ENCODE measurements at regions not wholly inside any gene's neighbourhood (a gene's known extent, or its start where the extent isn't known, plus 50 kb on each side); places are given as distances from the start of the nearest gene placed in this dataset.

- Histone ChIP-seq H2BK12ac (ENCODE audit: low read depth, low read length) (no peak overlapping the region), H3K4me1 (replicated peaks in 1 of 4; ENCODE audit: control insufficient read depth in 3 of 4, insufficient read depth in 4 of 4, low read length in 3 of 4) (no peaks in the 10 kb centered on the region), H2AFZ (ENCODE audit: low read length) (no peak overlapping the region), H3K27me3 (replicated peaks in 1 of 4; ENCODE audit: control insufficient read depth in 3 of 4, extremely low read depth in 1 of 4, insufficient read depth in 3 of 4, low read length in 3 of 4) (no peaks in the 10 kb centered on the region), H3K4ac (replicated peaks; ENCODE audit: insufficient read length, low read depth, low read length) (no peak overlapping the region), H2BK20ac (ENCODE audit: low read length) (no peak overlapping the region), H3K9me3 (ENCODE audit: insufficient read depth in 2 of 2, low read depth in 1 of 2, low read length in 1 of 2) (no peaks in the 10 kb centered on the region), H3K18ac (ENCODE audit: extremely low read depth, low read length) (no peak overlapping the region), H2AK5ac (ENCODE audit: low read depth, low read length) (no peak overlapping the region), H4K5ac (ENCODE audit: insufficient read length, low read depth, low read length) (no peak overlapping the region), H4K20me1 (replicated peaks in 1 of 2; ENCODE audit: control insufficient read depth in 1 of 2, insufficient read depth in 2 of 2, low read length in 2 of 2) (no peaks in the 10 kb centered on the region), H3K36me3 (ENCODE audit: control insufficient read depth in 2 of 4, insufficient read depth in 4 of 4, low read length in 3 of 4) (no peaks in the 10 kb centered on the region), H3K27ac (ENCODE audit: low read depth, low read length) (no peak overlapping the region), H3K14ac (ENCODE audit: insufficient read length) (no peak overlapping the region), H2BK120ac (replicated peaks; ENCODE audit: low read depth, low read length) (no peak overlapping the region), H4K91ac (replicated peaks; ENCODE audit: insufficient read length, low read length) (no peak overlapping the region), H3K4me3 (ENCODE audit: extremely low read depth in 1 of 4, insufficient read depth in 2 of 4, low read depth in 3 of 4, low read length in 4 of 4) (no peak overlapping the region), H3K56ac (replicated peaks; ENCODE audit: insufficient read length, low read depth, low read length) (no peak overlapping the region), H2BK5ac (ENCODE audit: low read depth, low read length) (no peak overlapping the region), H4K8ac (ENCODE audit: extremely low read depth, insufficient read depth, low read length) (no peak overlapping the region), H3K4me2 (ENCODE audit: insufficient read depth in 1 of 2, low read depth in 2 of 2, low read length in 2 of 2) (no peak overlapping the region), H3K79me2 (ENCODE audit: control insufficient read depth in 1 of 2, insufficient read depth in 2 of 2, low read length in 2 of 2) (no peaks in the 10 kb centered on the region), H2BK15ac (ENCODE audit: low read length) (no peak overlapping the region), H3K23me2 (ENCODE audit: low read depth, low read length) (no peaks in the 10 kb centered on the region), H3K23ac (ENCODE audit: insufficient read length) (no peak overlapping the region), H3K9ac (replicated peaks in 1 of 4; ENCODE audit: extremely low read depth in 1 of 4, low read depth in 3 of 4, low read length in 3 of 4) (no peak overlapping the region), H3K79me1 (ENCODE audit: low read depth, low read length) (no peaks in the 10 kb centered on the region)
- WGBS, 2 experiments (ENCODE audit: extremely low coverage in 1 of 2, insufficient coverage in 1 of 2, insufficient read length in 1 of 2, insufficient replicate concordance in 2 of 2, low coverage in 1 of 2, low lambda C conversion rate in 2 of 2, missing lambda C conversion rate in 1 of 2): 88% methylated on average over 2 of the region's 2 CpGs; no CpG with 5 or more reads in 1 of the 2 experiments
- ChIA-PET CTCF (ENCODE audit: partially characterized antibody) (interaction anchor here (0.8 kb wide), 1 partner anchor 341 kb away, joined by 4 read pairs; no protein-coding TSS in a partner anchor), POLR2A (ENCODE audit: partially characterized antibody) (no interaction called here)
- no peak for DNase-seq (ENCODE audit: low read depth in 1 of 2, low spot score in 2 of 2)
- no peak for FAIRE-seq
- no peak for TF ChIP-seq BCL11A (IDR thresholded peaks at IDR 0.05; ENCODE audit: low read depth in 2 of 2, low read length in 2 of 2)
- TF ChIP-seq ZNF274 (IDR thresholded peaks at IDR 0.05; ENCODE audit: borderline replicate concordance, extremely low read depth, low read length): no peak
- TF ChIP-seq POLR2AphosphoS5 (IDR thresholded peaks at IDR 0.05; ENCODE audit: low read depth, low read length): no peak
- TF ChIP-seq EP300 (IDR thresholded peaks at IDR 0.05; ENCODE audit: borderline replicate concordance in 1 of 2, low read depth in 2 of 2, low read length in 2 of 2): no peak
- TF ChIP-seq ATF3 (IDR thresholded peaks at IDR 0.05; ENCODE audit: insufficient read depth, low read depth, low read length): no peak
- TF ChIP-seq, protein P1, sequence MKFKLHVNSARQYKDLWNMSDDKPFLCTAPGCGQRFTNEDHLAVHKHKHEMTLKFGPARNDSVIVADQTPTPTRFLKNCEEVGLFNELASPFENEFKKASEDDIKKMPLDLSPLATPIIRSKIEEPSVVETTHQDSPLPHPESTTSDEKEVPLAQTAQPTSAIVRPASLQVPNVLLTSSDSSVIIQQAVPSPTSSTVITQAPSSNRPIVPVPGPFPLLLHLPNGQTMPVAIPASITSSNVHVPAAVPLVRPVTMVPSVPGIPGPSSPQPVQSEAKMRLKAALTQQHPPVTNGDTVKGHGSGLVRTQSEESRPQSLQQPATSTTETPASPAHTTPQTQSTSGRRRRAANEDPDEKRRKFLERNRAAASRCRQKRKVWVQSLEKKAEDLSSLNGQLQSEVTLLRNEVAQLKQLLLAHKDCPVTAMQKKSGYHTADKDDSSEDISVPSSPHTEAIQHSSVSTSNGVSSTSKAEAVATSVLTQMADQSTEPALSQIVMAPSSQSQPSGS (IDR thresholded peaks at IDR 0.05; ENCODE audit: low read length): no peak
- no peak for TF ChIP-seq TCF12 (IDR thresholded peaks at IDR 0.05; ENCODE audit: low read depth, low read length)
- no peak for TF ChIP-seq CHD2 (IDR thresholded peaks at IDR 0.05; ENCODE audit: low read length)
- TF ChIP-seq SIX5 (IDR thresholded peaks at IDR 0.05; ENCODE audit: low read depth, low read length): no peak
- no peak for TF ChIP-seq CBX5 (IDR thresholded peaks at IDR 0.05; ENCODE audit: low read depth, low read length)
- no peak for TF ChIP-seq TAF7 (optimal IDR thresholded peaks at IDR 0.05; ENCODE audit: borderline replicate concordance, low read depth, low read length)
- TF ChIP-seq JUND (IDR thresholded peaks at IDR 0.05; ENCODE audit: low read length): no peak
- no peak for TF ChIP-seq MAFK (IDR thresholded peaks at IDR 0.05; ENCODE audit: low read depth, low read length)
Measured at GRCh38 chr2:223494496-223494895, 107.7 kb downstream of the SCG2 start.

Measured in H1 (cell line).